ENCODE measurements at regions not wholly inside any gene's neighbourhood (a gene's known extent, or its start where the extent isn't known, plus 50 kb on each side); places are given as distances from the start of the nearest gene placed in this dataset.

DNA sequence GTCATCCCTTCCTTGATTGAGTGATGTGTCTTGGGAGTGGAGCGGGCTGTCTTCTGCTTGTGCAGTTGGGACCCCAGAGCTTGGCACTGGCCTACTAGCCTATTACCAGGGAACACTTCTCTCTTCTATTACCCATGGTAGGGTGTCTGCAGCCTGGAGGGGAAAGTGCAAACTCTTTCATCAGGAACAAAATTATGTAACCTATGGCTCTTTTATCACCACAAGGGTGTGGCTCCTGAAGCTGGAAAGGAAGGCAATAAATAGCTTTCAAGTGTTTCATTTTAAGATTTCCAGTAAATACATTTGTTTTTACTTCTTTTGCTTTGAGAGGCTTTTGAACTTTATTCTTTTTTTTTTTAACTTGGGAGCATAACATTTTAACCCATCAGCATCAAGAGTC is 349.7 kb upstream of the FAR2 start:
- TF ChIP-seq CEBPB (IDR thresholded peaks at IDR 0.05), result no peak
- TF ChIP-seq ZBTB7A (IDR thresholded peaks at IDR 0.05; ENCODE audit: low read depth), result no peak
- TF ChIP-seq TCF12 (IDR thresholded peaks at IDR 0.05; ENCODE audit: low read depth), result no peak
- no peak for TF ChIP-seq NFIC (IDR thresholded peaks at IDR 0.05)
- no peak for TF ChIP-seq EP300 (IDR thresholded peaks at IDR 0.05; ENCODE audit: borderline replicate concordance)

DNA sequence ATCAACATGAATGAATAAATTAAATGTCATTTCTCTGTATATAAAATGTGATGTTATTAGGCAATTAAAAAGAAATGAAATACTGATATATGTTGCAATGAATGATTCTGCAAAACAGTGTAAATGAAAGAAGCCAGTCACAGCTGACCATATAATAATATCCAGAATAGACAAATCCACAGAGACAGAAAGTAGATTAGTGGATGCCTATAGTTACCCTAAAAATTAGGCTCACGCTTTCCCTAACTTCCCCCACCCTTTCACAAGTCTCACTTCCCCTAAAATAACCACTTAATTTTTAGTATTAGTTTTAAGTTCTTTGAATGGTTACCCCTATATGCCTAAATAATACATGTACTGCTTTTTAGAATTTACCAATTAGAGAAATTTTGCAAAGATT is 348.9 kb upstream of the FAR2 start:
- no peak for TF ChIP-seq EP300 (IDR thresholded peaks at IDR 0.05; ENCODE audit: borderline replicate concordance)
- TF ChIP-seq EGR1 (IDR thresholded peaks at IDR 0.05), result no peak
- TF ChIP-seq ZBTB7A (IDR thresholded peaks at IDR 0.05; ENCODE audit: low read depth), result no peak
- TF ChIP-seq, protein P1, sequence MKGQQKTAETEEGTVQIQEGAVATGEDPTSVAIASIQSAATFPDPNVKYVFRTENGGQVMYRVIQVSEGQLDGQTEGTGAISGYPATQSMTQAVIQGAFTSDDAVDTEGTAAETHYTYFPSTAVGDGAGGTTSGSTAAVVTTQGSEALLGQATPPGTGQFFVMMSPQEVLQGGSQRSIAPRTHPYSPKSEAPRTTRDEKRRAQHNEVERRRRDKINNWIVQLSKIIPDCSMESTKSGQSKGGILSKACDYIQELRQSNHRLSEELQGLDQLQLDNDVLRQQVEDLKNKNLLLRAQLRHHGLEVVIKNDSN (IDR thresholded peaks at IDR 0.05), result no peak
- no peak for TF ChIP-seq RAD21 (IDR thresholded peaks at IDR 0.05; ENCODE audit: low read depth)
- TF ChIP-seq NFIC (IDR thresholded peaks at IDR 0.05), result no peak
- no peak for TF ChIP-seq CREB1 (IDR thresholded peaks at IDR 0.05; ENCODE audit: low read depth)

DNA sequence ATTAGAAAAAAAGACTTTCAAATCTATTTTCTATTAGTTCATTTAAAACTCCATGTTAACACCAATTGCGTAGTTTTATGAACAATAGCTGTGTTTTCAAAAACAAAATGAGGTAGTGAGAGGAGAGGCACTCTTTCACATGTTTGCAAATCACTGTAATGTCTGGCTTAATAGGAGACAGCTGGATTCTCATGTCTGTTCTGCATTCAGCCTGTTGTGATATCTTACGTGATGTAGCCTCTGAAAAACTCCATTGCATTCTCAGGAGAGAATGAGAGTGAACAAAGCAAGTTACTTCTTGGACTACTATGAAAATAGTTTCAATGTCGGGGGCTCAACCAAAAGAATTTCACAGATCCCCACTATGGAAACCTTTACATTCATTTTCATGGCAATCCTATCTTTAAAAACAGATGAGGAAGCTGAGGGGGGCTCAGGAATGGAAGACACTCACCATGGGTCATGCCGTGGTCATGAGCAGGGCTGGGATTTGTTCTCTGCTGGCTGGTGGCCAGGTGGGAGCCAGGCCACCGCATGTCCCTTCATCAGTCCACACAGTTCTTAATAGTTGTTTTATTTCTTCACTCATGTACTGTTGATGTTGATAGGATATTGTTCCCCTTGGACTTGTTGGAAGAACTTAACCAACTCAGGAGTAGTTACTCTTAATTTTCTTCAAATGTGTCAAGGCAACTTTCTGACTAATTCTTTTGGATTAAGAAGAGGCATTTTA is 346.2 kb upstream of the FAR2 start:
- TF ChIP-seq FOXM1 (IDR thresholded peaks at IDR 0.05; ENCODE audit: borderline replicate concordance, low read depth) (no peak), CEBPB (IDR thresholded peaks at IDR 0.05) (no peak), TAF1 (IDR thresholded peaks at IDR 0.05; ENCODE audit: low read depth) (no peak), TCF12 (IDR thresholded peaks at IDR 0.05; ENCODE audit: low read depth) (no peak), CREB1 (IDR thresholded peaks at IDR 0.05; ENCODE audit: low read depth) (no peak)
- TF ChIP-seq, protein P2, sequence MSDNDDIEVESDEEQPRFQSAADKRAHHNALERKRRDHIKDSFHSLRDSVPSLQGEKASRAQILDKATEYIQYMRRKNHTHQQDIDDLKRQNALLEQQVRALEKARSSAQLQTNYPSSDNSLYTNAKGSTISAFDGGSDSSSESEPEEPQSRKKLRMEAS (IDR thresholded peaks at IDR 0.05), result no peak
- TF ChIP-seq, protein P1 (IDR thresholded peaks at IDR 0.05), result no peak

DNA sequence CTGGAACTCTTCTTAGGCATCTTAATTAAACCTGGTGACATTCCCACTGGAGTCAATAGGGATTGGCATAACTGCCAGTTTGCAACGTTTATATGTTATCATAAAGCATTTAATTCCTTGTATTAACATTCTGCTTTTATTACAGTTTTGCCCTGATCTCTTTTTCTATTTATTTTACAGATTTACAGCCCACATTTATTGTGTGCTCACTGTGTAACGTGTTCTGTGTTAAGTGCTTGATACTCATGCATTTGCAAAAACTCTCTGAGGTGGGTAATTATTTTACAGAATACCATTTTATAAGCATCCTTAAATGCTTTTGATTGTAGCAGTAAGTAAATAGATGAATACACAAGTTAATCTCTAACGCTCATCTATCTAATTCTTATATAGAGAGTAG is 341.5 kb upstream of the FAR2 start:
- TF ChIP-seq FOXM1 (IDR thresholded peaks at IDR 0.05; ENCODE audit: borderline replicate concordance, low read depth) (no peak), EP300 (IDR thresholded peaks at IDR 0.05; ENCODE audit: borderline replicate concordance) (no peak), ZBTB7A (IDR thresholded peaks at IDR 0.05; ENCODE audit: low read depth) (no peak)
- TF ChIP-seq, protein P2 (IDR thresholded peaks at IDR 0.05), result no peak
- TF ChIP-seq, protein P3, sequence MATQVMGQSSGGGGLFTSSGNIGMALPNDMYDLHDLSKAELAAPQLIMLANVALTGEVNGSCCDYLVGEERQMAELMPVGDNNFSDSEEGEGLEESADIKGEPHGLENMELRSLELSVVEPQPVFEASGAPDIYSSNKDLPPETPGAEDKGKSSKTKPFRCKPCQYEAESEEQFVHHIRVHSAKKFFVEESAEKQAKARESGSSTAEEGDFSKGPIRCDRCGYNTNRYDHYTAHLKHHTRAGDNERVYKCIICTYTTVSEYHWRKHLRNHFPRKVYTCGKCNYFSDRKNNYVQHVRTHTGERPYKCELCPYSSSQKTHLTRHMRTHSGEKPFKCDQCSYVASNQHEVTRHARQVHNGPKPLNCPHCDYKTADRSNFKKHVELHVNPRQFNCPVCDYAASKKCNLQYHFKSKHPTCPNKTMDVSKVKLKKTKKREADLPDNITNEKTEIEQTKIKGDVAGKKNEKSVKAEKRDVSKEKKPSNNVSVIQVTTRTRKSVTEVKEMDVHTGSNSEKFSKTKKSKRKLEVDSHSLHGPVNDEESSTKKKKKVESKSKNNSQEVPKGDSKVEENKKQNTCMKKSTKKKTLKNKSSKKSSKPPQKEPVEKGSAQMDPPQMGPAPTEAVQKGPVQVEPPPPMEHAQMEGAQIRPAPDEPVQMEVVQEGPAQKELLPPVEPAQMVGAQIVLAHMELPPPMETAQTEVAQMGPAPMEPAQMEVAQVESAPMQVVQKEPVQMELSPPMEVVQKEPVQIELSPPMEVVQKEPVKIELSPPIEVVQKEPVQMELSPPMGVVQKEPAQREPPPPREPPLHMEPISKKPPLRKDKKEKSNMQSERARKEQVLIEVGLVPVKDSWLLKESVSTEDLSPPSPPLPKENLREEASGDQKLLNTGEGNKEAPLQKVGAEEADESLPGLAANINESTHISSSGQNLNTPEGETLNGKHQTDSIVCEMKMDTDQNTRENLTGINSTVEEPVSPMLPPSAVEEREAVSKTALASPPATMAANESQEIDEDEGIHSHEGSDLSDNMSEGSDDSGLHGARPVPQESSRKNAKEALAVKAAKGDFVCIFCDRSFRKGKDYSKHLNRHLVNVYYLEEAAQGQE (IDR thresholded peaks at IDR 0.05; ENCODE audit: low read depth), result no peak

DNA sequence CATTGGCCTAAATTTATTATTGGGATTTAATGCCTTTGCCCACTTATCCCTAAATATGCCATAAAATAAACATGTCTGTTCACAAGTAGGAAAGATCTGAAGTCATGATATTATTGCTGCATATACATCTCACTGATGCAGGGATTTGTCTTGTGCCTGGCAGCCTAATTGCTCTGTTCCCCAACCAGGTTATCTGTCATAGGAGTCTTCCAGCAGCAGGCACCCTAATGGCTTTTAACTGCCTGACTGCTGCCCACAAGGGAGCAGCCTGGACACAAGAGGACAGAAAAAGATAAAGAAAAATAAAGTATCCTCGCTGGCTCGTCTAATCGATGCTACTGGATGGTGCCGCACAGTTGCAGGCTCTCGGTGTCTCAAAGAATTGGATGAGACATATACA is 337.6 kb upstream of the FAR2 start:
- TF ChIP-seq, protein P2 (IDR thresholded peaks at IDR 0.05), result no peak
- TF ChIP-seq RAD21 (IDR thresholded peaks at IDR 0.05; ENCODE audit: low read depth), result no peak
- no peak for TF ChIP-seq TEAD4 (IDR thresholded peaks at IDR 0.05)
- TF ChIP-seq, protein P3 (IDR thresholded peaks at IDR 0.05; ENCODE audit: low read depth), result no peak
- TF ChIP-seq TCF12 (IDR thresholded peaks at IDR 0.05; ENCODE audit: low read depth), result no peak
- TF ChIP-seq EGR1 (IDR thresholded peaks at IDR 0.05), result no peak
- TF ChIP-seq YY1 (IDR thresholded peaks at IDR 0.05; ENCODE audit: low read depth), result no peak
- TF ChIP-seq, protein P1 (IDR thresholded peaks at IDR 0.05), result no peak
- TF ChIP-seq EP300 (IDR thresholded peaks at IDR 0.05; ENCODE audit: borderline replicate concordance), result no peak
- no peak for TF ChIP-seq FOXM1 (IDR thresholded peaks at IDR 0.05; ENCODE audit: borderline replicate concordance, low read depth)
- TF ChIP-seq TAF1 (IDR thresholded peaks at IDR 0.05; ENCODE audit: low read depth), result no peak
- TF ChIP-seq ZBTB7A (IDR thresholded peaks at IDR 0.05; ENCODE audit: low read depth), result no peak
- no peak for TF ChIP-seq CREB1 (IDR thresholded peaks at IDR 0.05; ENCODE audit: low read depth)
- no peak for TF ChIP-seq CEBPB (IDR thresholded peaks at IDR 0.05)
- TF ChIP-seq NFIC (IDR thresholded peaks at IDR 0.05), result no peak

DNA sequence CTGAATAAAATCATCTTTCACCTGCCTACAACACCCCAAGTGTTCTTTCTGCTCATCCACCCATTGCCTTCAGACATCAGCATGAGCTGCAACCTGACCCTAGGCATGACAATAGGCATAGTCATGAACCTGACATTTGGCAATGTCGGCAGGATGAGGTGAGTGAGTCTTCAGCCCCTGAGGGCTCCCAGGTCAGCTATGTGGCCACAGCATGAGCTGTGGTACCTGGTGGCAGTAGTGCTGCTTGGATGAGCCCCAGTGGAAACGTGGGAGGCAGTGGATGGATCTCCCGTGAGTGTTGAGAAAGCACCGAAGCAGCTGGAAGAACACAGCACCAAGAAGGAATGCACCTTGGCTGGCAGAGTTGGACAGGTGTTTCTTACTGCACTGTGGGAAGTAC is 334.8 kb upstream of the FAR2 start:
- TF ChIP-seq ZBTB7A (IDR thresholded peaks at IDR 0.05; ENCODE audit: low read depth), result no peak

All from Ishikawa (cell line).